T-helper 1 cell treated with Interleukin-12 subunit alpha and Interleukin-12 subunit beta and Interleukin-4 antibody, amounts not matched to agents 30 ng/mL and 1 ng/mL, for 36 hours (primary cell): ENCODE measurements at regions not wholly inside any gene's neighbourhood (a gene's known extent, or its start where the extent isn't known, plus 50 kb on each side); places are given as distances from the start of the nearest gene placed in this dataset.
"Not testable (repeated sequence)": the region's sequence is repeated elsewhere in the genome, so short reads cannot be mapped to it uniquely, and the experiment has no call there.

Experiments used
- intact Hi-C: fragments of 100-400 bp; cut with micrococcal nuclease; formaldehyde crosslinking; loops from one replicate; pipeline ENCODE4 v1.15.1; 2024

DNA sequence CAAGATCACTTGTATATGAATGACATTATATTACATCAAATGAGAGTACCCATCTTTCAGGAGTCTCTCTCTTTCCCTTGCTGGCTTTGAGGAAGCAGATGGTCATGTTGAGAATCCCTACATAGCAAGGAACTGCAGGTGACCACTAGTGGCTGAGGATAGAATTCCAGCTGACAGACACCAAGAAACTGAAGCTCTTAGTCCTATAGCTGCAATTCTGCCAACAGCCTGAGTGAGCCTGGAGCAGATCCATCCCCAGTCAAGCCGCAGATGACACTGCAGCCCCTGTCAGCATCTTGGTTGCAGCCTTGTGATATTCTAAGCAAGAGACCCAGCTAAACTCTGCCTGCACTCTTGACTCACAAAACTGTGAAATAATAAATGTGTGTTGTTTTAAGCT, 531.5 kb downstream of the CSNK1G3 start:
- intact Hi-C loops: no loop called here

DNA sequence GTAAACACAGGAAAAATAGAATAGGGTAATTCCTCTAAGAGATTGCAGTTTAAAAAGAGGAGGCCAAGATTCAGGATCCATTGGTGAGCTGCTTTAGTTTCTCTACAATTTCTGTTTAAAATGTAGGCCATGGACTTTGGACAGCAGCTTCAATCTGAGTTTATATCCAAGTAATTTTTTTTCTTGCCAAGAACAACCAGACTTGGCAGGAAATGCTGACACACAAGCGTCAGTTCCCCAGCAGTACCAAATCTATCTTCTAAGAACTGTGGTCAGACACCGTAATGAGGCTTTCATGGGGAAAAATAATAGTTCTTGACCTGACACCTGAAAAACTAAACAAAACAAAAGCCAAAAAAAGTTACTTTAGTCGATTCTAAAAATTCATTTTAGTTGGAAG, 528.8 kb downstream of the CSNK1G3 start:
- intact Hi-C loops: no loop called here

DNA sequence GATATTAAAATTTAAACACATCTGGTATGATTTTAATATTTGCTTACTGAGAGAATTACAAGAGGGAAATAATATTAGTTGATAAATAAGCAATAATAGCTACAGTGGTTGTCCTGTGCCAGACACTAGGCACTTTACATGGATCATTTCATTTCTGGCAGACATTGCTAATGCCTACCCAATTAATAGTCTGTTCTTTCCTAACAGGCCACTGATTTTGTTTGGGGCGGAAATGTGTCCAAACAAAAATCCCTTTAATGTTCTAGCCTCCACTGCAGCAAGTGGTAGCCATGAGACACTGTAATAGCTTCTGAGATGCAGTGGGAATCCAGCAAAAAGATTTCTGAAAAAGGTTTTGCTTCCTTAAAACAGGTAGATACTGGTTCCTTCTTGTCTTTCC, 527.4 kb downstream of the CSNK1G3 start:
- intact Hi-C loops: no loop called here

DNA sequence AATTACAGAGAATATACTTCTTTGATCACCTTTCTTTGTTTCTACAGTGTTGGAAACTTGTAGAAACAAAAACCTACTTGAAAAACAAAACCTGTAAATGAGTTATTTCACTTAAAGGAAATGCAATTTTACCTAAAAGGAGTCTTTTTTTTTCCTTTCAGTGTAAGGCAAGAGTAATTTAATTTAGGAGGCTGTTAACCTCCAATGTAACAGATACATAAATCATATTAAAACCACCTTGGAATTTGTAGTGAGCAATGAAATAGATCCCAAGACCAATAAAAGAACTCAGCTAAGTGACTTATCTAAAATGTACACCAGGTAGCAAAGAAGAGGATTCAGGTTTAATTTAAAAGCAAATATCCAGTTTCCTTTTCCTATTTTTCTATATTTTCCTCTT, 524.8 kb downstream of the CSNK1G3 start:
- intact Hi-C loops: no loop called here

DNA sequence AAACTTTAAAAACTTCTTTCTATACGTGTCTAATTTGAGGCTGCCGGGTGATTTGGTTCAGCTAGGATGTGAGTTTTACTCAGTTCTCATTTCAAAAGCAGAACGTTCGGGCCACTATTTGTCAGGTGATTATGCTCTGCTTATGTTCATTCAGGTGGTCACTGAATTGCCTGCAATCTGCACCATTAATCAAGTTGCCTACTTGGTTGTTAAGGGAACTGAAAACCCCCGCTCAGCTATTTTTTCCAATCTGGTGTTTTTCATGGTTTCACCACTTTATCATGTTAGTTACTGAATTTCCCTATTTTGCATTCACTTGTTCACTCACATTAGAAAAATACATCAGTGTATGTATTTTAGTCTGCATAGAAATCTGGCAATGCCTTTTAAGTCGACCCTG, 523.0 kb downstream of the CSNK1G3 start:
- intact Hi-C loops: no loop called here

DNA sequence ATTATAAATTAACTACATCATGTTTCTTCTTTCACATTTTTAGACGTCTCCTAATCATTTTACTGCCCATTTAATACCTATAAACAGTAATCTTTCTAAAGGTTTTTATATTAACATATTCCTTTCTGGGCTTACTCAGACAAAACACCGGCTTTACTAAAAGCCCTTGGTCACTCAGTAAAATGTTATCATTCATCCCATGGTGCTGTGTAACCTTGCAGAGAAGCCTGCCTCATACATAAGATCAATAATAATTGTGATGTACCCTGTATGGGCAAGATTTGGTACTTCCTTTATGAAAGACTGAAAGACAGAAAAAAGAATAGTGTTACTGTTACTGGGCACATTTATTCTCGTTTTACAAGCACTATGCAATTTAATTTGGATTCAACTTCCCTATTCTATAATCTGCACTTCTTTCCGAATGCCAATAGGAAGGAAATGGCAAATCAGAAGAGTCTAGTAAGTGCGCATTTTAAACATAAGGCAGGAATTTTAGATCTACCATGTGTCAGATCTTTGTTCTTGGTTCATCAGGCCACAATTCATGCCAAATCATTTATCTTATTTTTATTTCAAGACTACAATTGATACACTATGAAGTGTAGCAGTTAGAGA, 522.2 kb downstream of the CSNK1G3 start:
- intact Hi-C loops: no loop called here

DNA sequence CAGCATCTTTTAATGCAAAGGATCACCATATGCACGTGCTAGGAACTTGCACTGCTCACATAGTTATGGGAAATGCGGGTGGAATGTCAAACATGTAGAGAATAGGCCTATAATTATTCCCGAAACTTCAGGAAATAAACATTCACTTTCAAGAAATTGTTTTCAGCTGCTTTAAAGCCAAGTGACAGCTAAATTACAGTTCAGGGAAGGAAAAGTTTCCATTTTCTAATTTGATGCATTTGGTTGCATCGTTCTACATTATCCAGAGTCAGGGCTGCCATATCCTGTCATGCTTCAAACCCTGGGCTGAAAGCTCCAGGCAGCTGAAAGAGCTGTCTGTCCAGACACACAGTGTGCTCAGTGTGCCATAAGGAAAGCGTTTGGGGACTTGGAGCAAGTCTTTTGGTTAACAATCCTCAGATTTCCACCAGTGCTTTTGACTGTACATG, 518.1 kb downstream of the CSNK1G3 start:
- intact Hi-C loops: no loop called here

DNA sequence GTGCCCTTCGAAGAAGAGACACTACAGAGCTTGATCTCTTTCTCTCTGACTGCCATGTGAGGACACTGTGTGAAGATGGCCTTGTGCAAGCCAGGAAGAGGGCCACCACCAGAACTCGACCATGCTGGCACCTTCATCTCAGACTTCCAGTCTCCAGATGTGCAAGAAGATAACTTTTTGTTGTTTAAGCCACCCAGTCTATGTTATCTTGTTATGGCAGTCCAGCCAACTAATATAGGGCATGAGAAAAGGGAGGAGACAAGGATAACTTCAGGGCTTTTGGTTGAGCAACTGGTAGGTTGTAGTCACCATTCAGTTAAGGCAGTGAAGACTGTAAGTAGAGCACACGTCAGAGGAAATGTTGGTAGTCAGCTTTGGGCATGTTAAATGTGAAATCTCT, 515.5 kb downstream of the CSNK1G3 start:
- intact Hi-C loops: no loop called here

DNA sequence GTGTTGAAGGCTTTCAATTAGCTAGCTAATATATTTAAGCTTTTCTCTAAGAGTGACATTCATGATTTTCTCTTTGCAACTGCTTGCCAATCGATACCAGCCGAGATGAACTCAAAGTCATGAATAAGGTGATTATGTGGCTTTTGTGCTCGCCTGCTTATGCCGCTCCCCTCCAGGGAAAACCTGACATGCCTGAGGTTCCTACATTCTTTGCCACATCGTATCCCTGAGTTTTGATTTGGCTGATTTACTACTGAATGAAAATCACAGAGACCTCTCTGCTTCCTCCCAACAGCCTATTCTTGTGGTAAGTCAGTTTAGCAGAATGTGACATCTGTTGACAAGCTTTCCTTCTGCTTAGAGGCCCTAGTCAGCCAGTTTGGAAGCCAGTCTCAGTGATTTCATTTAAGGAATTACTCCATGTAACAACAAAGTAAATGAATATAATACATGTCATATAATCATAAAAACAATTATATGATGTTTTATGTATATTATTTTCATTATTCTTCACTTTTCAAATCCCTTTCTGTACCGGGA, 513.4 kb downstream of the CSNK1G3 start:
- intact Hi-C loops: no loop called here

DNA sequence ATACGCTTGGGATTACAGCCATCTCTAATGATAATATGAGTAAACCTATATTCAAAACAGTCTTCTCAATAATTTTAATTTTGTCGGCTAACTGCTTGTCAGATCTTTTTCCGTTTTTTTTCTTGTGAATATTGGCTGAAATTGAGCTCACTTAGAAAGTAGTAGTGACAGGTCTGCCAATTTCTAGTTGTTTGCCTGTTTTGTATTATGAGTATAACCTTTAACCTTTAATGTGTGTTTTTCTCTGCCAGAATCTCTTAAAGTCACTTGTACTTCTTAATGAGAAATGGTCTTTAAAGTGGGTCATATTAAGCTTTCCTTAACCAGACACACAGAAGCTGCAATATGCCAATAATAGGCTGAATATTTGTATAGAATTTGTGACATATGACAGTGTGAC, 511.0 kb downstream of the CSNK1G3 start:
- intact Hi-C loops: no loop called here

DNA sequence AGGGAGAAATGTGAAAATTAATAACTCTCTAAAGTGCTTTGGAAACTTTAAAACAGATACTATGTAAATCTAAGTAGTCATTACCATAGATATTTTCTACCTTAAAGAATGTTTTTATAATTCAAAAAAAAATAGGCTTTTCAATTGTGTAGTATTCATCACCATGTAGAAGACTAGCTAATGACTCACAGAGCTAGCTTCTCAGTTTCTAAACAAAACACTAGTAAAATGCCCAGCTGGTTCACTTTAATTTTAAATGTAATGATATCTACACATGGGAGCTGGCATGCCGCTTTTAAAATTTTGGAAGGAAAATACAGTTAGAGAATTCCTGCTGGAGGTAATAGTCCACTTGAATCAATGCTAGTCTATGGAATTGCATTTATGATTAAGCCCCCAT, 509.8 kb downstream of the CSNK1G3 start:
- intact Hi-C loops: no loop called here

DNA sequence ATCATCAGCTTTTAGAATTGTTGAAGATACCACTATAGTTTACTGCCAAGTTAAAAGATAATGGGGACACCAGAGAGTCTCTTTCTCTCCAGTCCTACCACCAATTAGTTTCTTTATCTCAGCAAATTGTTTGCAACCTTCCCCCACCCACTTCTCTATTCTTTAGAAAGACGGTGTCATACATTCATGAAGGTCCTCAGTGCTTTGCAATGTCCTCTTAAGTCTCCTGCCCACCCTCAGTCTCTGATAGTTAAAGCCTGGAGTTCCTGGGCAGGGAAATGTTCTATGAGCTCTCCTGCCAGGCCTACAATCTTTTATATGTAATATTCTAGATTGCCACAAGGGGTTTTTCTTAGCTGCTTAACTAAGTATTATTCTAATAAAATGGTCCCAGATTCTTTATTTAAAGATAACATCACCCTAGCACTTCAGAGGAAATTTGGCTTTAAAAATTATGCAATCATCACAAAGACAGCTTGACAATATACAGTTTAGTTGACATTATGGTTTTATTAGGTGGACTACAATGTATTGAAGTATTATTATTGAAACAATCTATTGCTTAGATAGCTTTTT, 509.2 kb downstream of the CSNK1G3 start:
- intact Hi-C loops: no loop called here

DNA sequence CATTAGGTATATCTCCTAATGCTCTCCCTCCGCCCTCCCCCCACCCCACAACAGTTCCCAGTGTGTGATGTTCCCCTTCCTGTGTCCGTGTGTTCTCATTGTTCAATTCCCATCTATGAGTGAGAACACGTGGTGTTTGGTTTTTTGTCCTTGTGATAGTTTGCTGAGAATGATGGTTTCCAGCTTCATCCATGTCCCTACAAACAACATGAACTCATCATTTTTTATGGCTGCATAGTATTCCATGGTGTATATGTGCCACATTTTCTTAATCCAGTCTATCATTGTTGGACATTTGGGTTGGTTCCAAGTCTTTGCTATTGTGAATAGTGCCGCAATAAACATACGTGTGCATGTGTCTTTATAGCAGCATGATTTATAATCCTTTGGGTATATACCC, 505.3 kb downstream of the CSNK1G3 start:
- intact Hi-C loops: not testable (repeated sequence)

DNA sequence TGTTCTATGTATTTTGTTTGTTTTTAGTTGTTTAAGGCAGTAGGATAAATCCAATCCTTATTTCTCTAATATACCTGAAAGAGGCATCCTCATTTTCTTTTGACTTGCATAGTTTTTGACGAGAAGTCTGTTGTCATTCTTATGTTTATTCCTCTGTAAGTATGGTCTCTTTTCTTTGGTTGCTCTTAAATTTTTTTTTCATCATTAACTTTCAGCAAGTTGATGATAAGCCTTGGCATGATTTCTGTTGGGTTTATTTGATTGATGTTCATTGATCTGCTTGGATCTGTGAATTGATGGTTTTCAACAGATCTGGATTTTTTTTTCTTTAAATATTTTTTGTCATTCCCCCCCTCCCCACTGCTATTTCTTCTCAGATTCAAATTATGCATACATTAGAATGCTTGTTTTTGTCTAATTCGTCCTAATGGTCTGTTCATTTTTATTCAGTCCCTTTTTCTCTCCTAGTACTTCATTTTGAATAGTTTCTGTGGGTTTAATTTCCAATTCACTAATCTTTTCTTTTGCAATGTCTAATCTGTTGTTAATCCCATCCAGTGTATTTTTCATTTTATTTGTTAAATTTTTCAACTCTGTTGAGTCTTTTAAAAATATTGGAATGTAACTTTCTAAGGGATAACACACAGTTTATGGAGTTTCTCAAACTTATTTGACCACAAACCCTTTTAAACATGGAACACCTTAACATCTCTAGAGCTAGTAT, 495.9 kb downstream of the CSNK1G3 start:
- intact Hi-C loops: no loop called here

DNA sequence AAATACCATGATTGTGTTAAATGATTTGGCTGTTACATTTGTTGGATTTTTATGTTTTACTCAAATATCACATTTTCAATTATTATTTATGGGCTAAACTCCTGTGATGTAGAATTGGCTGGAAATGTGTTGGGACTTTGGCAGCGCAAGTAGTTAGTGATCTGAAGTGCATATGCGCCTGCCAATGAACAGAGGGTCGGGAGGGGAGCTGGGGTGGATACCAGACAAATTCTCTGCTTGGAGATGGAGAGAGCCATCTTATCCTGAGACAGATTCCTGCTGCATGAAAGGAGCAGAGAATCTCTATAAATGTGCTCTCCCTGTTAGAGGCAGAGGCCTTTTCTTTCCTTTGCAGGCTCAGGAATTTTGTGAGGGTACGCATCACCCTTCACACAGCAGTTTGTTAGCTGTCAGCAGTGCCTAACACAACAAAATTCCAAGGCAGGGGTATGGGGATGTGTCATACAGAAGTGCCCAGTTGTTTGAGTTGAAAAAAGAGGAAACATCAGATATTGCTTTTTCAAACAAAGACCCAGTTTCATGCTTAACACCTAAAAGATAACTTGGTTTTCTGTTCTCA, 489.1 kb downstream of the CSNK1G3 start:
- intact Hi-C loops: no loop called here

DNA sequence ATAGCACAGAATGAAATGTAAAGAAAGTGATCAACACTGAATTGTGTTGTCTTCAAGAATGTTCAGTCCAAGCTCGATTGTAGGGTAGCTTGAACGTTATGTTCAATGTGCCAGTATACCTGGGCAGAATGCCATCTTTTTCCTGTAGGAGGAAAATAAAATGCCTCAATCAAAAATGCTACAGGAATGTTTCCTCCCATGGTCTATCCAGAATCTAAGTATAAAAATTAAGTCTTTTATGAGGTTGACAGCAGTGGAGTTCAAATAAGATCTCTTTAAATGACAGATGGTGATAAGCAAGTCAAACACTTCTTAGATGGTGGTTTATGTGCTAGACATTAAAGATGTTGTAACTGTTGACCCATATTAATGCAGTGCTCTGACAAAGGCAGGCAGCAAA, 488.6 kb downstream of the CSNK1G3 start:
- intact Hi-C loops: no loop called here

DNA sequence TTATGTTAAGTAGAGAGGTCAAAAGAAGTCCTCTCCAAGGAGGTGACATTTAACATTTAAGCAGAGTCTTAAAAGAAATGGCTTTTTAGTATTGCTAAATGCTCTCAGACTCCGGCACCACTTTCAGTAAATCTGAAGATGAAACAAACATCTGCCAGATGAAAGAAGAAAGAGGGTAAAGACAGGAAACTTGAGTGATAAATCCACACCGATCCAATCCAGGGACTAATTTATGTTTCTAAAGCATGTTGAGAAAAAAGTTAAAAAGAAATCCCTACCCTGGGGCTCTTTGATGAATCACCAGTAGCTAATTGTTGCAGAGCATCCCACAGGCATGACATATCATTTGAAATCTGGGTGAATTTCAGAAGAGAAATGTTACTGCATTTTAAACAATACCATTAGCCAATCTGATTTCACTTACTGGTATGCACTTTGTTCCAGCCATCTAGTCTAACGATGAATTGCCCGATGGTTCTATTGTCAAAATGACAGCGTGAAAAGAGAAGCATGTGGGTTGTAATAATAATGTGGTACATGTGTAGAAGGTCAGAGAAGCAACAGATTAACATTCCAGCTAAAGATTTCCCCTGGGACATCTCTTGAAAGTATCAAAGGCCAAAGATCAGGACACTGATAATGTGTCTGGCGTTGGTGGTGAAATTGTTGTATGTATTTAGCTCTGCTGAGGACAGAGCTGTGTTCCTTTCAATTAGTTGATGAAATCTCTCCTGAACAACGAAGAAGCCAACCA, 485.7 kb downstream of the CSNK1G3 start:
- intact Hi-C loops: no loop called here

DNA sequence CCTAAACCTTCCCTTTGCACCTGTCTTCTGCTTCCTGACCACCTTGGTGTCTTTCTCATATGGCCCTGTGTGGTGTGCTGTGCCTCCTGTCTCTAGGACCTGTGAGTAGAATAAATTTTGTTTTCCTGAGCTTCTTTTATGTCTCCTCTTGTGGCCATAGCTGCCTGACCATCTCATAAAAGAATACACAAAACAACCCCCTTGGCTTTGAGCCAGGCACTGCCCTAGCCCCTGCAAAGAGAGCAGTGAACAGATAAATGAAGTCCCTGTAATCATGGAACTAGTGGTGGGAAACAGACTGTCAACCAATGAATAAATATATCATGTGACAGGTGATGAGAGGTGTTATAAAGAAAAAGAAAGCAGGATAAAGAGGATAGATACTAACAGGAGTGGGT, 485.1 kb downstream of the CSNK1G3 start:
- intact Hi-C loops: no loop called here

DNA sequence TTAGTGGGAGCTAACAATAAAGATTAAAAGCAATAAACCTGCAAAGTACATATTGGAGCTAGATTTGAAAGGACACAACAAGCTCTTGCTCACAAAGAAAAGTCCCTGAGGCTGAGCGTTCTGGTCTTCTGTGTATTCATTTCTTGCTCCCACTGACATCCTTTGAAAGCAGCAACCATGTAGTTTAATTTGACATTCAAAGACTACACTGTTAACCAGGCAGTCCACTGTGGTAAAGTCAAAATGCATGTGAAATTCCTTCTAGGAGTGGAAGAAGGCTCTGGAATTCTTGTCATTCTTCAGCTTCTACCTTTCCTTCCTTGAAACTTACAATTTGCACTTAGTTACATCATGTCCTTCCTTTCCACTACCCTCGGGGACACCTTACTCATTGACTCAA, 480.7 kb downstream of the CSNK1G3 start:
- intact Hi-C loops: no loop called here

DNA sequence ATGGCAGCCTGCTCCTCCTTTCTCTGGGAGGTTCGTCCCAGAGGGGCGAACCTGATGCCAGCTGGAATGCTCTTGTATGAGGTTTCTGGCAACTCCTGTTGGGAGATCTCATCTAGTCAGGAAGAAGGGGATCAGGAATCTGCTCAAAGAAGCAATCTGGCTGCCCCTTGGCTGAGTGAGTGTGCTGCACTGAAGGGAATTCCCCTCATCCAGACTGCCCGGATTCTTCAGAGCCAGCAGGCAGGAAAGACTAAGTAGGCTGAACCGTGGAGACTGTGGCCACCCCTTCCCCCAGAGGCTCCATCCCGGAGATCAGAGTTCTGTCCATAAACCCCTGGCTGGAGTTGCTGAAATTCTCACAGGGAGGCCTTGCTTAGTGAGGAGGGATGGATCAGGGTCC, 476.0 kb downstream of the CSNK1G3 start:
- intact Hi-C loops: no loop called here

DNA sequence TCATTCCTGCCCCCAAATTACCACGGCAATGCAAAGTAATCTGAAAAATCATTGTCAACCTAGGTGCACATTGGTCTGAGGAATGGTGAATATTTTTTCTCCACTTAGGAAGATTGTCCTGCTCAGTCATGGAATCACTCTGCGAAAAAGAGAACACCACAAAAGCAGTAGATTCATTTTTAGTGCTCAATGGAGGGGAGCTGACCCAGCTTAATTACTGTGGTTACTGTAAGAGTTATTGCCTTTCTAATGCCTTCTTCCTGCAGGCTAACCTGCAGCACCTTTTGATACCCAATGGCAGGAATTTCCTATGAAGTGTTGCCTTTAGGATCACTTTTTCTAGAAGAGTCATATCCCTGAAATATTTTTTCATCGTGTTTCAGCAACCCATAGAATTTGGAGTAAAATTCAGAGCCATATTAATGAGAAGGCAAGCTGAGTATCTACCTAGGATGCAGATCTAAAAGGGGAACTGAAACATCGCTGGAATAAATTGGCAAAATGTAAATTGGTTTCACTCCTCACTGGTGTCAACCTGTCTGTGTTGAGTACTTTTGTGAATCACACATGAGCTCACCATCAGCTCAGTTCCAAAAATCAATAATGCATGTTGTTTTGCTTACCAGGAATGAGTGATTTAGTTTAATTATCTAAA, 464.5 kb downstream of the CSNK1G3 start:
- intact Hi-C loops: no loop called here
